Right atrium auricular region (tissue), 2 donors: ENCODE measurements at regions not wholly inside any gene's neighbourhood (a gene's known extent, or its start where the extent isn't known, plus 50 kb on each side); places are given as distances from the start of the nearest gene placed in this dataset.

ENCODE experiments used
- DNase-seq: peaks from one replicate; pipeline ENCODE4 v3.0.0-alpha.2; 2019; ENCODE audit warnings: low spot score
- H3K27ac ChIP-seq, 2 donors: fragments of 200-600 bp; sonication (generic); 1 replicate in 1 of 2; 2 replicates in 1 of 2; pipeline ENCODE4 v1.5.1; 2016 to 2019
- H3K27me3 ChIP-seq, 2 donors: fragments of 200-600 bp; sonication (generic); one replicate each; pipeline versions ENCODE4 v1.5.1 to v1.6.0; 2017 to 2019
- H3K36me3 ChIP-seq: fragments of 200-600 bp; sonication (generic); one replicate; pipeline ENCODE4 v1.5.1; 2016
- H3K4me1 ChIP-seq, 2 donors: fragments of 200-600 bp; sonication (generic); one replicate each; pipeline versions ENCODE4 v1.5.1 to v1.6.0; 2017 to 2019
- H3K4me3 ChIP-seq, 2 donors: fragments of 200-600 bp; sonication (generic); 1 replicate in 1 of 2; 2 replicates in 1 of 2; pipeline ENCODE4 v1.5.1; 2017 to 2019; ENCODE audit warnings: mild to moderate bottlenecking in 1 of 2, moderate library complexity in 1 of 2
- H3K9me3 ChIP-seq, 2 donors: fragments of 200-600 bp; sonication (generic); one replicate each; pipeline ENCODE4 v1.5.1; 2019
- TF ChIP-seq, protein P1 (sequence below), 2 donors: fragments of 200-600 bp; sonication (generic); IDR thresholded peaks; one replicate each; pipeline ENCODE4 v1.5.1; 2019; ENCODE audit warnings: antibody characterized with exemption in 2 of 2

DNA sequence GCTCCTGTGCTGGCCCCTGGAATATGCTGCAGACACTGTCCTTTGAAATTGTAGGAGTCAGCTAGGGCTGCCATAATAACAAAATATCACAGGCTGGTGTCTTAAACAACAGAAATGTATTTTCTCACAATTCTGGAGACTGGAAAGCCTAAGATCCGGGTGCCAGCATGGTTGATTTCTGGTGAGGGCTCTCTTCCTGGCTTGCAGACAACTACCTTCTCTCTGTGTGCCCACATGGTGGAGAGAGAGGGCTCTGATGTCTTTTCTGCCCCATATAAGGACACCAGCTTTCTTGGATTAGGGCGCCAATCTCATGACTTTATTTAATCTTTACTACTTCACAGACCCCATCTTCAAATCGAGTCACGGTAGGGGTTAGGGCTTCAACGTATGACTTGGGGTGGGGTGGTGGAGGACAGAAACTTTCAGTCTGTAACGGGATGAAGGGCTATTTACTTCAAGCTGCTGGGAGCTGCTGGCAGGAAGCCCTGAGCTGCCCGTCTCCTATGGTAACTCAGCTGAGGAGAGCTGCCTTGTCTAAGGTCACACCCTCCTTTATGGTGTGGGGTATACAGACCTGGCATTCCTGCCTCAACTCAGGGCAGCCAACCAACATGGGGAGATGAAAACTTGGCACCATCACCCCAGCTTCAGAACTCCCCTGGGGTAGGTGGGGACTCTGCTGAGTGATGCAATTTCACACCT is 142.9 kb upstream of the ZBED5 start:
- no peak for DNase-seq
- H3K27me3 ChIP-seq, result no peaks in the 10 kb centered on the region

DNA sequence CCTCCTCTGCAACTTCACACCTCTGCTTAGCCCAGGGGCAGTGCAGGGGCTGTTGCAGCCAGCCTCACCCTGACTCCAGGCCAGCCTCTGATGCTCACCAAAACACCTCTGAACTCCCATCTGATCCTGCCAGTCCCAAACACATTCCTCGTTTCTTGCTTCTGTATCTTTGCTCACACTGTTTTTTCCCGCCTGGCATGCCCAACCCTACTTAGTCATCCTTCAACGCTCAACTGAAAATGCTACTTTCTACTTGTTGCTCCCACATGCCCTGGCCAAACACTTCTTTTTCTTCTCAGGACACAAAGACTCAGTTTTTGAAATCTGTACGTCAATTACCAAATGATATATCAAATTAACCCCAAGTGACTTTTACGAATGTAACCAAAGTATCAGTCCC is 140.8 kb upstream of the ZBED5 start:
- H3K27me3 ChIP-seq, result no peaks in the 10 kb centered on the region
- no peaks in the 10 kb centered on the region for H3K36me3 ChIP-seq
- no peak for DNase-seq
- H3K27ac ChIP-seq, result no peak overlapping the region
- H3K4me1 ChIP-seq, result no peaks in the 10 kb centered on the region
- no peak overlapping the region for H3K4me3 ChIP-seq
- TF ChIP-seq, protein P1, sequence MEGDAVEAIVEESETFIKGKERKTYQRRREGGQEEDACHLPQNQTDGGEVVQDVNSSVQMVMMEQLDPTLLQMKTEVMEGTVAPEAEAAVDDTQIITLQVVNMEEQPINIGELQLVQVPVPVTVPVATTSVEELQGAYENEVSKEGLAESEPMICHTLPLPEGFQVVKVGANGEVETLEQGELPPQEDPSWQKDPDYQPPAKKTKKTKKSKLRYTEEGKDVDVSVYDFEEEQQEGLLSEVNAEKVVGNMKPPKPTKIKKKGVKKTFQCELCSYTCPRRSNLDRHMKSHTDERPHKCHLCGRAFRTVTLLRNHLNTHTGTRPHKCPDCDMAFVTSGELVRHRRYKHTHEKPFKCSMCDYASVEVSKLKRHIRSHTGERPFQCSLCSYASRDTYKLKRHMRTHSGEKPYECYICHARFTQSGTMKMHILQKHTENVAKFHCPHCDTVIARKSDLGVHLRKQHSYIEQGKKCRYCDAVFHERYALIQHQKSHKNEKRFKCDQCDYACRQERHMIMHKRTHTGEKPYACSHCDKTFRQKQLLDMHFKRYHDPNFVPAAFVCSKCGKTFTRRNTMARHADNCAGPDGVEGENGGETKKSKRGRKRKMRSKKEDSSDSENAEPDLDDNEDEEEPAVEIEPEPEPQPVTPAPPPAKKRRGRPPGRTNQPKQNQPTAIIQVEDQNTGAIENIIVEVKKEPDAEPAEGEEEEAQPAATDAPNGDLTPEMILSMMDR (IDR thresholded peaks at IDR 0.05), result no peak
- H3K9me3 ChIP-seq, result no peaks in the 10 kb centered on the region

More for the DNA sequence above, 142.9 kb upstream of the ZBED5 start:
- Histone ChIP-seq H3K36me3 (no peaks in the 10 kb centered on the region), H3K9me3 (no peaks in the 10 kb centered on the region), H3K4me3 (no peak overlapping the region), H3K27ac (no peak overlapping the region), H3K4me1 (no peaks in the 10 kb centered on the region)
- TF ChIP-seq, protein P1 (IDR thresholded peaks at IDR 0.05), result no peak

DNA sequence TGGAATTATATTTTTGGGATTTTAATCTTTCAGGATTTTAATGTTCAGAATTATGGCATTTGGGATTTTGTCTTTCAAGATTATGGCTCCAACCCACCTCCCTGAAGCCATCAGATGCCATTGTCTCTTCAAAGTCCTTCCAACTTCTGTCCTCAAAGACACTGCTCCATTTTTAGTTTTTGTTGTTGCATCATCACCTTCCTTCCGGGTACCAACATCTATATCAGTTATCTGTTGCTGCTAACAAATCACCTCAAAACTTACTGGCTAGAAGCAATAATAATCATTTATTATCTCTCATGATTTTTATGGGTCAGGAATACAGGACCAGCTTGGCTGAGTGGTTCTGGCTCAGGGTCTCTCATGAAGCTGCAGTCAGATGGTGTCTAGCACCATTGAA is 138.8 kb upstream of the ZBED5 start:
- Histone ChIP-seq H3K4me1 (no peaks in the 10 kb centered on the region), H3K27me3 (no peaks in the 10 kb centered on the region), H3K4me3 (no peak overlapping the region), H3K9me3 (no peaks in the 10 kb centered on the region), H3K36me3 (no peaks in the 10 kb centered on the region), H3K27ac (no peak overlapping the region)
- DNase-seq, result no peak
- TF ChIP-seq, protein P1 (IDR thresholded peaks at IDR 0.05), result no peak

DNA sequence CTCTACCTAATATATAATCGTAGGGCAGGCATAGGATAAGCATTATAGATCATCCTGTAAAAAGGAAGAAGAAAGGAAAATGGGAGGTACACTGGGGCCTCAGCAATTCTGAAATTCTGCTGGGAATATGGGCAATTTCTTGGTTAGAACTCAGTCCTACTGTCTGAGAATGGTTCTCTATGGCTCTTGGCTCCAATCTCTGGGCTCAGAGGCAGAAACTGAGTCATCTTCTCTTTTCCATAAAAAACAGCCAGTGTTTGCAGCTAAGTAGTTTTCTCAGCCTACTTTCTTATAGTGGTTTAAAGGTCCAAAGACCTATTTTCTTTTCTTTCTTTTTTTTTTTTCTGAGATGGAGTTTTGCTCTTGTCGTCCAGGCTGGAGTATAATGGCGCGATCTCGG is 135.8 kb upstream of the ZBED5 start:
- Histone ChIP-seq H3K27me3 (no peaks in the 10 kb centered on the region), H3K4me3 (no peak overlapping the region), H3K9me3 (no peaks in the 10 kb centered on the region), H3K4me1 (no peaks in the 10 kb centered on the region), H3K36me3 (no peaks in the 10 kb centered on the region), H3K27ac (no peak overlapping the region)
- no peak for DNase-seq
- TF ChIP-seq, protein P1 (IDR thresholded peaks at IDR 0.05), result no peak

DNA sequence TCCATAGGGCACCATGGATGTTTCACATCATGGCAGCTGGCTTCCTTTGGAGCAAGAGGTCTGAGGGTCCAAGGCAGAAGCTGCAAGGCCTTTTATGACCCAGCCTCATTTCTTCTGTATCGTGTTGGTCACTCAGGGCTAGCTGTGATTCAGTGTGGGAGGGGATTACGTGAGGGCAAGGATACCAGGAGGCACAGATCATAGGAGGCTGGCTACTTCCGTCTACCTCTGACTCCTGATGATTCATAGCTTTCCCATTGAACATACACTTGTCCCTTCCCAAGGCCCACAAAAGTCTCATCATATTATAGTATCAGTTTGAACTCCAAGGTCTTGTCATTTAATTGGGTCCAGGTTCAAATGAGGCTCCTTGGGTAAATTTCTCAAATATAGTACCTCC is 135.3 kb upstream of the ZBED5 start:
- no peaks in the 10 kb centered on the region for H3K36me3 ChIP-seq
- no peak for DNase-seq
- H3K9me3 ChIP-seq, result no peaks in the 10 kb centered on the region
- TF ChIP-seq, protein P1 (IDR thresholded peaks at IDR 0.05), result no peak
- no peaks in the 10 kb centered on the region for H3K4me1 ChIP-seq
- no peaks in the 10 kb centered on the region for H3K27me3 ChIP-seq
- H3K27ac ChIP-seq, result no peak overlapping the region
- H3K4me3 ChIP-seq, result no peak overlapping the region

DNA sequence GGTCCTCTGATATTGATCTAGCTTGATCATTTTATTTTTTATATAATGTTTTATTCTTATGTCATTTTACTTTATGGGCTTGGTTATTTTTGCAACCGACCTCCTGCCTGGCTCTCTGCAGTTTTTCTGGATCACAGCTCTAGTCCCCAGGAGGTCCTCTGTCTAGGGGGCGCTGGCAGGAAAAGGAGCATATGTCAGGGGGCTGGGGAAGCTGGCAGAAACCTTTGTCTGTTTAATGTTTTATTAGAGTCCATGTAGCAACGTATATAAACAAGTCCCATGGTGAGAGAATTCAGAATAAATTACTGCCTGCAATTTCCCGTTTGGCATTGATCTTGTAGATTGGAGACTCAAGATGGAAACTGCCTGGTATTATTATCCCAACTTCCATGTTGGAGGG is 133.5 kb upstream of the ZBED5 start:
- no peak for DNase-seq
- no peak overlapping the region for H3K27ac ChIP-seq
- TF ChIP-seq, protein P1 (IDR thresholded peaks at IDR 0.05), result no peak
- H3K27me3 ChIP-seq, result no peaks in the 10 kb centered on the region
- no peaks in the 10 kb centered on the region for H3K36me3 ChIP-seq
- H3K4me3 ChIP-seq, result no peak overlapping the region
- H3K4me1 ChIP-seq, result no peaks in the 10 kb centered on the region
- no peaks in the 10 kb centered on the region for H3K9me3 ChIP-seq
